Trophoblast cell (in vitro differentiated cells and primary cell): ENCODE measurements at regions not wholly inside any gene's neighbourhood (a gene's known extent, or its start where the extent isn't known, plus 50 kb on each side); places are given as distances from the start of the nearest gene placed in this dataset.

Experiments
- DNase-seq, 2 donors: peaks; one replicate each; pipeline ENCODE4 v3.0.0-alpha.2; 2016
- H2AFZ ChIP-seq: 2 replicates; pipeline ENCODE4 v1.6.1; 2013; ENCODE audit warnings: low read length, moderate library complexity, mild to moderate bottlenecking; ENCODE audit not compliant: insufficient read depth, poor library complexity
- H2AK5ac ChIP-seq: 2 replicates; pipeline ENCODE4 v1.6.1; 2013; ENCODE audit warnings: mild to moderate bottlenecking, low read length
- H2BK120ac ChIP-seq: 2 replicates; pipeline ENCODE4 v1.6.1; 2013; ENCODE audit warnings: low read length, mild to moderate bottlenecking, moderate library complexity; ENCODE audit not compliant: insufficient read depth, poor library complexity
- H2BK12ac ChIP-seq: 2 replicates; pipeline ENCODE4 v1.6.1; 2013; ENCODE audit warnings: mild to moderate bottlenecking, low read length, moderate library complexity
- H2BK5ac ChIP-seq: 2 replicates; pipeline ENCODE4 v1.6.1; 2013; ENCODE audit warnings: low read length, low read depth, moderate library complexity, mild to moderate bottlenecking; ENCODE audit not compliant: poor library complexity
- H3K14ac ChIP-seq: 2 replicates; pipeline ENCODE4 v1.6.1; 2013; ENCODE audit warnings: mild to moderate bottlenecking, low read length
- H3K18ac ChIP-seq: 2 replicates; pipeline ENCODE4 v1.6.1; 2013; ENCODE audit warnings: mild to moderate bottlenecking, low read length
- H3K23ac ChIP-seq: 2 replicates; pipeline ENCODE4 v1.6.1; 2013; ENCODE audit warnings: low read length
- H3K27ac ChIP-seq: 2 replicates; pipeline ENCODE4 v1.5.1; 2013; ENCODE audit warnings: low read depth, mild to moderate bottlenecking, inconsistent platforms, low read length, moderate library complexity
- H3K27me3 ChIP-seq: 2 replicates; pipeline ENCODE4 v1.6.1; 2013; ENCODE audit warnings: inconsistent platforms, mild to moderate bottlenecking, low read length, moderate library complexity; ENCODE audit not compliant: insufficient read depth
- H3K36me3 ChIP-seq, 2 experiments: 1 replicate in 1 of 2; 2 replicates in 1 of 2; pipeline ENCODE4 v1.6.1; 2013; ENCODE audit warnings: low read length in 2 of 2, mild to moderate bottlenecking in 2 of 2, moderate library complexity in 1 of 2; ENCODE audit not compliant: insufficient read depth in 2 of 2, control insufficient read depth in 1 of 2
- H3K4ac ChIP-seq: 2 replicates; pipeline ENCODE4 v1.6.1; 2013; ENCODE audit warnings: low read depth, mild to moderate bottlenecking, low read length, moderate library complexity
- H3K4me1 ChIP-seq, 2 experiments: 1 replicate in 1 of 2; 2 replicates in 1 of 2; pipeline ENCODE4 v1.6.1; 2013; ENCODE audit warnings: low read length in 2 of 2, mild to moderate bottlenecking in 2 of 2, moderate library complexity in 1 of 2; ENCODE audit not compliant: insufficient read depth in 2 of 2, control insufficient read depth in 1 of 2
- H3K4me2 ChIP-seq: 2 replicates; pipeline ENCODE4 v1.6.1; 2013; ENCODE audit warnings: inconsistent platforms, mild to moderate bottlenecking, low read length, moderate library complexity
- H3K4me3 ChIP-seq: 2 replicates; pipeline ENCODE4 v1.5.1; 2013; ENCODE audit warnings: mild to moderate bottlenecking, low read depth, low read length, inconsistent platforms
- H3K79me1 ChIP-seq: one replicate; pipeline ENCODE4 v1.6.1; 2013; ENCODE audit warnings: low read length
- H3K79me2 ChIP-seq: 2 replicates; pipeline ENCODE4 v1.6.1; 2013; ENCODE audit warnings: low read length, mild to moderate bottlenecking; ENCODE audit not compliant: control insufficient read depth, insufficient read depth, poor library complexity
- H3K9ac ChIP-seq: 2 replicates; pipeline ENCODE4 v1.6.1; 2013; ENCODE audit warnings: mild to moderate bottlenecking, low read length
- H3K9me3 ChIP-seq: 2 replicates; pipeline ENCODE4 v1.6.1; 2013; ENCODE audit warnings: low read depth, mild to moderate bottlenecking, control low read depth, inconsistent platforms, low read length; ENCODE audit not compliant: insufficient read depth
- H4K12ac ChIP-seq: 2 replicates; pipeline ENCODE4 v1.6.1; 2013; ENCODE audit warnings: low read depth, mild to moderate bottlenecking, low read length, moderate library complexity
- H4K8ac ChIP-seq: 2 replicates; pipeline ENCODE4 v1.6.1; 2013; ENCODE audit warnings: low read depth, mild to moderate bottlenecking, low read length, moderate library complexity
- H4K91ac ChIP-seq: one replicate; pipeline ENCODE4 v1.6.1; 2013; ENCODE audit warnings: low read depth, mild to moderate bottlenecking, low read length, moderate library complexity
- WGBS: extraction: QIAGEN DNeasy Blood & Tissue Kit; methylation state at CpG from one replicate; pipeline ENCODE4 v1.1.7; 2013; ENCODE audit warnings: missing lambda C conversion rate; ENCODE audit not compliant: insufficient read length, insufficient coverage; ENCODE audit errors: extremely low coverage; 5-methylcytosine and 5-hydroxymethylcytosine counted together

- Histone ChIP-seq H4K91ac (no peak overlapping the region), H3K27ac (no peak overlapping the region)
Observed at GRCh38 chr18:78510091-78510490, 469.5 kb upstream of the SALL3 start.

GRCh38 chr18:78510636-78511035, 469.0 kb upstream of the SALL3 start:
- Histone ChIP-seq H3K27me3 (no peaks in the 10 kb centered on the region), H3K36me3 (no peaks in the 10 kb centered on the region), H4K12ac (no peak overlapping the region), H3K79me2 (no peaks in the 10 kb centered on the region), H3K18ac (no peak overlapping the region), H3K4me2 (no peak overlapping the region), H3K4me3 (no peak overlapping the region), H2BK5ac (no peak overlapping the region), H4K91ac (no peak overlapping the region), H3K9me3 (peaks cover 12% of the 10 kb centered on the region), H3K14ac (no peak overlapping the region), H2BK120ac (no peak overlapping the region), H3K79me1 (no peaks in the 10 kb centered on the region), H4K8ac (no peak overlapping the region), H3K9ac (no peak overlapping the region), H3K4me1 (no peaks in the 10 kb centered on the region), H2AFZ (no peak overlapping the region), H3K4ac (no peak overlapping the region), H2BK12ac (no peak overlapping the region), H3K27ac (no peak overlapping the region), H3K23ac (no peak overlapping the region), H2AK5ac (no peak overlapping the region)
- WGBS = no CpG with 5 or more reads among the region's 7 CpGs
- DNase-seq = no peak

More at GRCh38 chr18:78510091-78510490, 469.5 kb upstream of the SALL3 start:
- Histone ChIP-seq H3K4me2 (no peak overlapping the region), H3K4me1 (no peaks in the 10 kb centered on the region), H2BK120ac (no peak overlapping the region), H3K9ac (no peak overlapping the region), H3K79me2 (no peaks in the 10 kb centered on the region), H2BK12ac (no peak overlapping the region), H4K12ac (no peak overlapping the region), H3K9me3 (peaks cover 14% of the 10 kb centered on the region), H3K36me3 (no peaks in the 10 kb centered on the region), H2BK5ac (no peak overlapping the region), H2AFZ (no peak overlapping the region), H3K4ac (no peak overlapping the region), H3K27me3 (no peaks in the 10 kb centered on the region), H4K8ac (no peak overlapping the region), H3K14ac (no peak overlapping the region), H3K79me1 (no peaks in the 10 kb centered on the region), H3K23ac (no peak overlapping the region), H2AK5ac (no peak overlapping the region), H3K18ac (no peak overlapping the region), H3K4me3 (no peak overlapping the region)
- no CpG with 5 or more reads among the region's 7 CpGs for WGBS
- DNase-seq = no peak

- no peaks in the 10 kb centered on the region for H3K79me1 ChIP-seq
- H3K4ac ChIP-seq = no peak overlapping the region
- H3K23ac ChIP-seq = no peak overlapping the region
- H3K4me2 ChIP-seq = no peak overlapping the region
- no peak overlapping the region for H3K27ac ChIP-seq
- no peak for DNase-seq
- no peaks in the 10 kb centered on the region for H3K79me2 ChIP-seq
- no peak overlapping the region for H2AFZ ChIP-seq
- no peaks in the 10 kb centered on the region for H3K27me3 ChIP-seq
- no peak overlapping the region for H3K18ac ChIP-seq
- H4K12ac ChIP-seq = no peak overlapping the region
- no peak overlapping the region for H2BK5ac ChIP-seq
- no peak overlapping the region for H4K91ac ChIP-seq
- WGBS = no CpG with 5 or more reads among the region's 24 CpGs
- H3K14ac ChIP-seq = no peak overlapping the region
- no peaks in the 10 kb centered on the region for H3K36me3 ChIP-seq
- H2BK120ac ChIP-seq = no peak overlapping the region
- H4K8ac ChIP-seq = no peak overlapping the region
- H2AK5ac ChIP-seq = no peak overlapping the region
- H3K4me3 ChIP-seq = peak overlapping the region; percentile 5
- no peaks in the 10 kb centered on the region for H3K4me1 ChIP-seq
- peaks cover 12% of the 10 kb centered on the region for H3K9me3 ChIP-seq
- no peak overlapping the region for H3K9ac ChIP-seq
- no peak overlapping the region for H2BK12ac ChIP-seq
Observed at GRCh38 chr18:78511666-78512601, 467.7 kb upstream of the SALL3 start.

- Histone ChIP-seq H3K4me2 (no peak overlapping the region), H3K36me3 (no peaks in the 10 kb centered on the region), H2BK5ac (no peak overlapping the region), H3K4ac (no peak overlapping the region), H2AK5ac (no peak overlapping the region), H4K91ac (no peak overlapping the region), H3K4me3 (no peak overlapping the region), H3K18ac (no peak overlapping the region), H3K79me1 (no peaks in the 10 kb centered on the region), H3K27ac (no peak overlapping the region), H2BK120ac (no peak overlapping the region), H3K9me3 (peaks cover 6% of the 10 kb centered on the region), H3K27me3 (no peaks in the 10 kb centered on the region), H3K14ac (no peak overlapping the region), H2BK12ac (no peak overlapping the region), H4K12ac (no peak overlapping the region), H4K8ac (no peak overlapping the region), H3K9ac (no peak overlapping the region), H3K79me2 (no peaks in the 10 kb centered on the region), H3K23ac (no peak overlapping the region), H2AFZ (no peak overlapping the region), H3K4me1 (no peaks in the 10 kb centered on the region)
- DNase-seq = no peak
- WGBS = no CpG with 5 or more reads among the region's 24 CpGs
Observed at GRCh38 chr18:78514910-78515670, 464.5 kb upstream of the SALL3 start.
